Liver (tissue), 3 donors: ENCODE measurements at regions not wholly inside any gene's neighbourhood (a gene's known extent, or its start where the extent isn't known, plus 50 kb on each side); places are given as distances from the start of the nearest gene placed in this dataset.

Experiments
- EGR1 ChIP-seq, 2 donors: IDR thresholded peaks; 2 replicates each; pipeline ENCODE4 v1.6.1; 2016 to 2018; ENCODE audit warnings: antibody characterized with exemption in 2 of 2, low read depth in 2 of 2
- GABPA ChIP-seq, 2 donors: IDR thresholded peaks in 1 of 2; conservative IDR thresholded peaks in 1 of 2; 2 replicates each; pipeline ENCODE4 v1.6.1; 2016; ENCODE audit warnings: antibody characterized with exemption in 2 of 2, mild to moderate bottlenecking in 1 of 2, moderate library complexity in 1 of 2
- HNF4A ChIP-seq, 2 donors: conservative IDR thresholded peaks; 2 replicates each; pipeline ENCODE4 v1.6.1; 2016; ENCODE audit warnings: antibody characterized with exemption in 2 of 2, mild to moderate bottlenecking in 2 of 2
- HNF4G ChIP-seq: IDR thresholded peaks from 2 replicates; pipeline ENCODE4 v1.6.1; 2016; ENCODE audit warnings: antibody characterized with exemption
- JUND ChIP-seq, 2 donors: IDR thresholded peaks; 2 replicates each; pipeline ENCODE4 v1.6.1; 2016; ENCODE audit warnings: antibody characterized with exemption in 2 of 2
- RAD21 ChIP-seq, 2 donors: IDR thresholded peaks; 2 replicates each; pipeline ENCODE4 v1.6.1; 2016; ENCODE audit warnings: antibody characterized with exemption in 2 of 2, mild to moderate bottlenecking in 2 of 2
- RXRA ChIP-seq, 2 donors: IDR thresholded peaks; 2 replicates each; pipeline ENCODE4 v1.6.1; 2017 to 2018; ENCODE audit warnings: antibody characterized with exemption in 2 of 2, mild to moderate bottlenecking in 1 of 2
- SP1 ChIP-seq: IDR thresholded peaks from 2 replicates; pipeline ENCODE4 v1.6.1; 2018; ENCODE audit warnings: antibody characterized with exemption, mild to moderate bottlenecking
- TAF1 ChIP-seq: conservative IDR thresholded peaks from 2 replicates; pipeline ENCODE4 v1.6.1; 2016; ENCODE audit warnings: antibody characterized with exemption, mild to moderate bottlenecking
- YY1 ChIP-seq: IDR thresholded peaks from 2 replicates; pipeline ENCODE4 v1.6.1; 2016; ENCODE audit warnings: antibody characterized with exemption, mild to moderate bottlenecking
- TF ChIP-seq, protein P1 (sequence below): fragments of 150-350 bp; IDR thresholded peaks from 2 replicates; pipeline ENCODE4 v1.5.1; 2017; ENCODE audit warnings: improper control_type of control experiment, low read depth, low read length; ENCODE audit not compliant: missing input control
- TF ChIP-seq, protein P2 (sequence below): IDR thresholded peaks from 2 replicates; pipeline ENCODE4 v1.6.1; 2016; ENCODE audit warnings: antibody characterized with exemption
- donor health status: healthy.
- donor health status: healthy.

DNA sequence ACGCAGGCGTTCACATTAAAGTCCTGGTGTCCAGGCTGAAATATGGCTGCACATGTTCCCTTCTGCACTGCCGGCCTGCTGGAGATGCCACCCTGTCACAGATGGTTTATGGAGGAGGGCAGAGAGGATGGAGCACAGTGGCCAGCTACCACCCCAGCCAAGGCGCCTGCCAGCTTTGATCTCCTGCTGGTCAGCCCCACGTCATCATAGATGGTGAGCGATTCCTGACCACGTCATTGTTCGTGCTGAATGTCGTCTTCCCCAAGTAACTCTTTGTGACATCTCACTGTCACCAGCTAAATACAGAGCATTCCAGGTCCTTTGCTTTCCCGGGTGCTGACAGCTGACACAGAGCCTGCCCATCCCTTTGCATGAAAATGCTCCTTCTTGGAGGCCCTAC, 248.3 kb downstream of the TTC32 start:
- TF ChIP-seq HNF4G, result no peak
- TF ChIP-seq, protein P1, sequence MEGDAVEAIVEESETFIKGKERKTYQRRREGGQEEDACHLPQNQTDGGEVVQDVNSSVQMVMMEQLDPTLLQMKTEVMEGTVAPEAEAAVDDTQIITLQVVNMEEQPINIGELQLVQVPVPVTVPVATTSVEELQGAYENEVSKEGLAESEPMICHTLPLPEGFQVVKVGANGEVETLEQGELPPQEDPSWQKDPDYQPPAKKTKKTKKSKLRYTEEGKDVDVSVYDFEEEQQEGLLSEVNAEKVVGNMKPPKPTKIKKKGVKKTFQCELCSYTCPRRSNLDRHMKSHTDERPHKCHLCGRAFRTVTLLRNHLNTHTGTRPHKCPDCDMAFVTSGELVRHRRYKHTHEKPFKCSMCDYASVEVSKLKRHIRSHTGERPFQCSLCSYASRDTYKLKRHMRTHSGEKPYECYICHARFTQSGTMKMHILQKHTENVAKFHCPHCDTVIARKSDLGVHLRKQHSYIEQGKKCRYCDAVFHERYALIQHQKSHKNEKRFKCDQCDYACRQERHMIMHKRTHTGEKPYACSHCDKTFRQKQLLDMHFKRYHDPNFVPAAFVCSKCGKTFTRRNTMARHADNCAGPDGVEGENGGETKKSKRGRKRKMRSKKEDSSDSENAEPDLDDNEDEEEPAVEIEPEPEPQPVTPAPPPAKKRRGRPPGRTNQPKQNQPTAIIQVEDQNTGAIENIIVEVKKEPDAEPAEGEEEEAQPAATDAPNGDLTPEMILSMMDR, result no peak
- no peak for TF ChIP-seq TAF1
- TF ChIP-seq JUND (IDR thresholded peaks at IDR 0.05), result no peak
- no peak for TF ChIP-seq RAD21 (IDR thresholded peaks at IDR 0.05)
- TF ChIP-seq, protein P2, sequence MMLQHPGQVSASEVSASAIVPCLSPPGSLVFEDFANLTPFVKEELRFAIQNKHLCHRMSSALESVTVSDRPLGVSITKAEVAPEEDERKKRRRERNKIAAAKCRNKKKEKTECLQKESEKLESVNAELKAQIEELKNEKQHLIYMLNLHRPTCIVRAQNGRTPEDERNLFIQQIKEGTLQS, result no peak
- no peak for TF ChIP-seq YY1
- no peak for TF ChIP-seq SP1
- no peak for TF ChIP-seq GABPA (IDR thresholded peaks at IDR 0.05 in 1 of 2, conservative IDR thresholded peaks at IDR 0.05 in 1 of 2)
- TF ChIP-seq RXRA (IDR thresholded peaks at IDR 0.05), result no peak
- no peak for TF ChIP-seq EGR1 (IDR thresholded peaks at IDR 0.05; ENCODE audit: low read depth in 2 of 2)
- no peak for TF ChIP-seq HNF4A (conservative IDR thresholded peaks at IDR 0.05)
